ENCODE measurements at regions not wholly inside any gene's neighbourhood (a gene's known extent, or its start where the extent isn't known, plus 50 kb on each side); places are given as distances from the start of the nearest gene placed in this dataset.

GRCh38 chr6:144952456-144953240 is 667.5 kb downstream of the UTRN start:
- TF ChIP-seq CTCF (IDR thresholded peaks at IDR 0.05): no peak
- no peak for TF ChIP-seq POLR2A (IDR thresholded peaks at IDR 0.05)
